Left lung (tissue), 4 donors: ENCODE measurements at regions not wholly inside any gene's neighbourhood (a gene's known extent, or its start where the extent isn't known, plus 50 kb on each side); places are given as distances from the start of the nearest gene placed in this dataset.
"Not testable (repeated sequence)": the region's sequence is repeated elsewhere in the genome, so short reads cannot be mapped to it uniquely, and the experiment has no call there.

Experiments
- ATAC-seq: fragments of 200-7000 bp; cut with Tn5 transposase; one replicate; pipeline ENCODE4 v1.9.1; 2020; ENCODE audit warnings: moderate library complexity
- DNase-seq, 4 donors: peaks; one replicate each; pipeline ENCODE4 v3.0.0-alpha.2; 2013 to 2020
- H3K27ac ChIP-seq, 2 donors: fragments of 200-600 bp; sonication (generic) in 1 of 2; one replicate each; pipeline versions ENCODE4 v1.5.0 to v1.8.0; 2020 to 2021
- H3K27me3 ChIP-seq, 2 donors: fragments of 200-600 bp; sonication (generic) in 1 of 2; one replicate each; pipeline versions ENCODE4 v1.5.0 to v1.8.0; 2020 to 2021
- H3K36me3 ChIP-seq, 2 donors: fragments of 200-600 bp; sonication (generic) in 1 of 2; one replicate each; pipeline versions ENCODE4 v1.5.0 to v1.8.0; 2020 to 2021
- H3K4me1 ChIP-seq, 2 donors: fragments of 200-600 bp; one replicate each; pipeline ENCODE4 v1.8.0; 2021
- H3K4me3 ChIP-seq, 2 donors: fragments of 200-600 bp; sonication (generic) in 1 of 2; one replicate each; pipeline versions ENCODE4 v1.5.0 to v1.8.0; 2020 to 2021; ENCODE audit warnings: mild to moderate bottlenecking in 1 of 2
- H3K9me3 ChIP-seq, 2 donors: fragments of 200-600 bp; sonication (generic) in 1 of 2; one replicate each; pipeline versions ENCODE4 v1.5.0 to v1.8.0; 2020 to 2021
- CTCF ChIP-seq, 2 donors: fragments of 200-600 bp; sonication (generic) in 1 of 2; IDR thresholded peaks; one replicate each; pipeline versions ENCODE4 v1.5.0 to v1.8.0; 2021; ENCODE audit warnings: antibody characterized with exemption in 2 of 2
- intact Hi-C, 2 donors: fragments of 100-400 bp; cut with DNase I; formaldehyde crosslinking; loops; one replicate each; pipeline versions ENCODE4 v1.11.2 to v1.14.2; 2022
- donor health status: DM: no; HTN: yes; CAD: no.
- donor health status: DM: no; HTN: no; CAD: no.

- ATAC-seq (no peak), DNase-seq (no peak)
- Histone ChIP-seq H3K27ac (no peak overlapping the region), H3K36me3 (no peaks in the 10 kb centered on the region), H3K9me3 (no peaks in the 10 kb centered on the region), H3K4me3 (no peak overlapping the region), H3K4me1 (no peaks in the 10 kb centered on the region), H3K27me3 (no peaks in the 10 kb centered on the region)
- TF ChIP-seq CTCF (IDR thresholded peaks at IDR 0.05), result no peak
- intact Hi-C loops, result no loop called here
Measured at GRCh38 chr1:187063271-187063670, 234.5 kb downstream of the PLA2G4A start.

GRCh38 chr1:187067160-187067559, 238.4 kb downstream of the PLA2G4A start:
- DNase-seq, result no peak
- H3K4me1 ChIP-seq, result no peaks in the 10 kb centered on the region
- intact Hi-C loops, result no loop called here
- no peaks in the 10 kb centered on the region for H3K36me3 ChIP-seq
- no peak overlapping the region for H3K4me3 ChIP-seq
- no peak for TF ChIP-seq CTCF (IDR thresholded peaks at IDR 0.05)
- no peak overlapping the region for H3K27ac ChIP-seq
- H3K27me3 ChIP-seq, result no peaks in the 10 kb centered on the region
- H3K9me3 ChIP-seq, result no peaks in the 10 kb centered on the region
- no peak for ATAC-seq

GRCh38 chr1:187070076-187070475, 241.3 kb downstream of the PLA2G4A start:
- no peak for TF ChIP-seq CTCF (IDR thresholded peaks at IDR 0.05)
- Histone ChIP-seq H3K9me3 (no peaks in the 10 kb centered on the region), H3K27me3 (no peaks in the 10 kb centered on the region), H3K4me3 (no peak overlapping the region), H3K27ac (no peak overlapping the region), H3K36me3 (no peaks in the 10 kb centered on the region), H3K4me1 (no peaks in the 10 kb centered on the region)
- no peak for DNase-seq
- ATAC-seq, result no peak
- intact Hi-C loops, result no loop called here

- H3K4me1 ChIP-seq, H3K27me3 ChIP-seq, H3K27ac ChIP-seq, intact Hi-C loops, H3K9me3 ChIP-seq, ATAC-seq, H3K36me3 ChIP-seq: not testable (repeated sequence)
- DNase-seq, result peak in 1 of 4 donors; percentile 47
- peak overlapping the region in 1 of 2 donors; percentile 8 for H3K4me3 ChIP-seq
Measured at GRCh38 chr1:187072262-187073034, 243.7 kb downstream of the PLA2G4A start.

- DNase-seq, H3K27ac ChIP-seq, H3K36me3 ChIP-seq, H3K9me3 ChIP-seq, intact Hi-C loops, ATAC-seq, H3K4me1 ChIP-seq, H3K4me3 ChIP-seq, H3K27me3 ChIP-seq: not testable (repeated sequence)
Measured at GRCh38 chr1:187073035-187073560, 244.3 kb downstream of the PLA2G4A start.

GRCh38 chr1:187073634-187074245, 245.0 kb downstream of the PLA2G4A start:
- ATAC-seq, H3K9me3 ChIP-seq, H3K36me3 ChIP-seq, intact Hi-C loops, H3K4me1 ChIP-seq, H3K27ac ChIP-seq, H3K27me3 ChIP-seq, H3K4me3 ChIP-seq: not testable (repeated sequence)
- peak in 1 of 4 donors; percentile 72 for DNase-seq
